IPS DF 6.9 (cell line): ENCODE measurements at regions not wholly inside any gene's neighbourhood (a gene's known extent, or its start where the extent isn't known, plus 50 kb on each side); places are given as distances from the start of the nearest gene placed in this dataset.

Experiments
- DNase-seq: peaks from one replicate; pipeline ENCODE4 v3.0.0-alpha.2; 2013; ENCODE audit warnings: low read depth, low spot score
- H3K27ac ChIP-seq: one replicate; pipeline ENCODE4 v1.5.1; 2013; ENCODE audit warnings: low read length, control low read depth
- H3K27me3 ChIP-seq: 2 replicates; pipeline ENCODE4 v1.6.1; 2013; ENCODE audit warnings: mild to moderate bottlenecking, low read length; ENCODE audit not compliant: control insufficient read depth, insufficient read depth
- H3K36me3 ChIP-seq: 2 replicates; pipeline ENCODE4 v1.6.1; 2013; ENCODE audit warnings: low read length; ENCODE audit not compliant: control insufficient read depth, insufficient read depth
- H3K4me1 ChIP-seq: 2 replicates; pipeline ENCODE4 v1.6.1; 2013; ENCODE audit warnings: low read length; ENCODE audit not compliant: control insufficient read depth, insufficient read depth
- H3K4me3 ChIP-seq: 2 replicates; pipeline ENCODE4 v1.5.1; 2013; ENCODE audit warnings: mild to moderate bottlenecking, low read length
- H3K9me3 ChIP-seq: 2 replicates; pipeline ENCODE4 v1.6.1; 2013; ENCODE audit warnings: low read length, inconsistent platforms; ENCODE audit not compliant: control insufficient read depth, insufficient read depth
- WGBS: extraction: QIAGEN DNeasy Blood & Tissue Kit; methylation state at CpG from one replicate; pipeline ENCODE4 v1.1.7; 2013; ENCODE audit warnings: mixed read lengths, missing lambda C conversion rate; ENCODE audit not compliant: insufficient read length, insufficient coverage; 5-methylcytosine and 5-hydroxymethylcytosine counted together

DNA sequence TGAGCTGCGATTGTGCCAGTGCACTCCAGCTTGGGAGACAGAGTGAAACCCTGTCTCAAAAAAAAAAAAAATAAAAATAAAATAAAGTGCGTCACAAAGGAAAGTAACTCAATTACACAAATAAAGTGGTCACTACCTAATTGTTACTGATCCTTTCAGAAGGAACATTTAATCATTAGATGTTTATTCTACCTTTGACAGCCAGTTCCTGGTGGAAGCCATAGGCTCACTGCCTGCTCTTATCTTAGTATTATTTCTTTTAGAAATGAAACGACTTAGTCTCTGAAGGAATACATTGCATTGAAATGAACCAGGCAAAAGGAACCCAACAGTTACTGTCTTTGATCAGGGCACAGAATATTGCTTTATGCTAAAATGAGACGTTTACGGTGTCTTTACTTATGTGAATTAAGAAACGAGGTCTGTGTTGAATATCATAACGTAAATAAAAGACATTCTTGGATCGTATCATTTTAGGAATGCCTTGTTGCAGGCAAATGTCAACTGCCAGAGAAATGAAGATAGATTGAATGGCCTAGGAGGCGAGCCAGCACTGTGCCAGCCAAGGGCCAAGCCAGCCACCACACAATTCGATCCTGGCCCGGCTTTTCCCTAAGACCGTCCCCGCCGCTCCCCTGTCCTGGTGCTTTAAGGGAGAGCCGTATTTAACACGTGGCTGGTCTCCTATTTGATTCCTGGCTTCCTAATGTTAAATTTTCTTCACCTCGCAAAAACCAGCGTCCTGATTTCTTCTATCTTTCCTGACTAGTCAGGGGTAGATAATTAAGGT is 136.7 kb upstream of the GMDS start:
- WGBS: no CpG with 5 or more reads among the region's 18 CpGs
- no peaks in the 10 kb centered on the region for H3K9me3 ChIP-seq
- no peaks in the 10 kb centered on the region for H3K36me3 ChIP-seq
- H3K27ac ChIP-seq: no peak overlapping the region
- no peak overlapping the region for H3K4me3 ChIP-seq
- DNase-seq: no peak
- H3K4me1 ChIP-seq: no peaks in the 10 kb centered on the region
- H3K27me3 ChIP-seq: no peaks in the 10 kb centered on the region

DNA sequence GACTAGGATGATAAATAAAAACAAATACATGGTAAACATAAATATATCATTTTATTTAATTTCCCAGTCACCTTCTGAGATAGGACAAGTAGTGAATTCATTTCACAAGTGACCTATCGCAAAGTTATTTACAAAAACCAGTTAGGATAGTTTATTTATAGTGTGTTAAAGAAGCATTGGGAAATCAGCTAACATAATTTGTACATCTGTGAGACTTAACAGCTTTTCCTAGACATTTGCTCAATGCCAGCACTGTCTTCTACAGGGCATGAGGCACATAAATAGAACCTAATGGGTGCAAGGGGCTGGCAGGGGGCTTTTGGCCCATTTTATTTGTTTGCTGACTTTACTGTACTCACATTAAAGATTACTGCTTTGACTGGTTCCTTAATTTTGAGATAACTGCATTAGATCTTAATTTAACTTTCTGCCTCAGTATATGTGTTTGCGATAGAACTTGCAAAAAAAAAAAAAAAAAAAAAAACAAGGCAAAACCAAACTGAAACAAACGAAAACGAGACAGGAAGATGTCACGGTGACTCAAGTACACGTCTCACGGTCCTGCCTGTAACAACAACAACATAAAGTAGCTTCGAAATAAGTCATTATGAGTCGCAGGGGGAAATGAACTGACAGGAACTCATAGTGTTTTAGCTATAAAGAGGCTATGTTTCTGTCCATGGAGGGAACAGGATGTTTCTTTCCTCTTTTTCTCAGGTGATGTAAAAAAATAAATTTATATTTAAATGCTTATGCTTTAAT is 133.7 kb upstream of the GMDS start:
- DNase-seq: no peak
- Histone ChIP-seq H3K4me3 (no peak overlapping the region), H3K4me1 (no peaks in the 10 kb centered on the region), H3K9me3 (no peaks in the 10 kb centered on the region), H3K27ac (no peak overlapping the region), H3K27me3 (no peaks in the 10 kb centered on the region), H3K36me3 (no peaks in the 10 kb centered on the region)
- WGBS: no CpG with 5 or more reads among the region's 9 CpGs

DNA sequence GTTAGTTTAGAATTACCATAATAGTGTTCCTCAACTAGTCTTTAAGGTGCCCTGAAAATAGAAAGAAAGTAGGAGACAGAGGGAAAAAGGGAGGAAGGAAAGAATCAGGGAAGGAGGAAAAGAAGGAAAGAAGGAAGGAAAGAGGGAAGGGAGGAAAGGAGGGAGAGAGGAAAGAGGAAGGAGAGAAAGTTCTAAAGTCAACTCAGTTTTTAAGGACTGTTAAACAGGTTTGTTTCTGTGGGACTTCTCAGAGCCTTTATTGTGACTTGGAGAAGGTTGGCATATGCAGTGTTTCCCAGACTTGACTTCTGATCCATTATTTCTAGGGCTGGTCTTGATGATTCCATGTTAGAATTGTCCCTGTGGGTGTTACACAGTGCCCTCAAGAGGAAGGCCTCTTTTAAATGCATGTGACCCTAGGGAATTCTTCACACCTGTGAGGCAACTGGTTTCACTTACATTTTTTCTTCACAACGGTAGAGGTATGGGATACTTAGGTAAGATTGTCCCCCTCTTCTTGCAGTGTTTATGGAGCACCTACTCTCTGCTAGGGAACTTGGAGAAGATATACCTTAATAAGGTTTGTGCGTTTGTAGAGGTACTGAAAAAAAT is 132.7 kb upstream of the GMDS start:
- no peak for DNase-seq
- no peak overlapping the region for H3K27ac ChIP-seq
- H3K4me3 ChIP-seq: no peak overlapping the region
- WGBS: no CpG with 5 or more reads among the region's 2 CpGs
- H3K36me3 ChIP-seq: no peaks in the 10 kb centered on the region
- no peaks in the 10 kb centered on the region for H3K4me1 ChIP-seq
- no peaks in the 10 kb centered on the region for H3K27me3 ChIP-seq
- H3K9me3 ChIP-seq: no peaks in the 10 kb centered on the region

DNA sequence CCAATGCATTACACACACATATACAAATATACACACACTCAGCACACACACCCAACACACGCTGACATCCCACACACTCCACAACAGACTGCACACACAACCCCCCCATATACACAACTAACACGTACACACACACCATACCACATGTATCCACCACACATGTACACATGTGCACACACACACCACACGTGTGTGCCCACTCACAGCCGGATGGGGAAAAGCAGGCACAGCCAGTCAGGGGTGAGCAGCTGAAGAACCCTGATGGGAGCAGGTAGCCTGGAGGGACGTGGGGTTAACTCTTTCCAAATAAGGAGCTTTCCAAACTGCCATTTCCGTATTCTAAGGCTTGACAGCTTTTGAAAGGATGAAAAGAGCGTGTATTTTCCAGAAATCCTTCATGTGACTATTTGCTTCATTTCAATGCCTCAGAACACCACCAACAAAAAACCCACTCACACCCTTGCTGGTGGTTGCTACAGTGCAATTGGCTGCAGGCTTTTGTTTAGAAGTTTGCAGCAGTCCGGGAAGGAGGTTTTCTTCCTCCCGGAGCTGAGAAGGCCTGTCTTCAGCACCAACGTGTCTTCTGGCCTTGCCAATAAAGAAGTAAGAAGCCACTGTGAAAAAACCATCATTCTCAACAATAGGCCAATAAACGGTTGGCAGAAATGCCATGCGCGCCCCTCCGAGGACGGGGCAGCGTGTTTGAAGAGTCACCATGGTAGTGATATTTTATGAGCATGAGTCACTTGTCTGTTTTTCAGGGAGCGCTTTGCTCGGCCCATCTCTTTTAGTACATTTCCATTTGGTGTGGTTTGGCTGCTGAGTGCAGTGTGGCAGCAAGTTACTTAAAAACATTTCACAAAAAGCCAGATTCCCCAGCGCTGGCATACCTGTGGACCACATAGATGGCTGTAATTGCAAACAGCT is 131.3 kb upstream of the GMDS start:
- H3K4me1 ChIP-seq: no peaks in the 10 kb centered on the region
- no peak overlapping the region for H3K27ac ChIP-seq
- no peaks in the 10 kb centered on the region for H3K9me3 ChIP-seq
- H3K36me3 ChIP-seq: no peaks in the 10 kb centered on the region
- no peaks in the 10 kb centered on the region for H3K27me3 ChIP-seq
- 100% methylated on average over 2 of the region's 19 CpGs for WGBS
- no peak overlapping the region for H3K4me3 ChIP-seq
- no peak for DNase-seq

DNA sequence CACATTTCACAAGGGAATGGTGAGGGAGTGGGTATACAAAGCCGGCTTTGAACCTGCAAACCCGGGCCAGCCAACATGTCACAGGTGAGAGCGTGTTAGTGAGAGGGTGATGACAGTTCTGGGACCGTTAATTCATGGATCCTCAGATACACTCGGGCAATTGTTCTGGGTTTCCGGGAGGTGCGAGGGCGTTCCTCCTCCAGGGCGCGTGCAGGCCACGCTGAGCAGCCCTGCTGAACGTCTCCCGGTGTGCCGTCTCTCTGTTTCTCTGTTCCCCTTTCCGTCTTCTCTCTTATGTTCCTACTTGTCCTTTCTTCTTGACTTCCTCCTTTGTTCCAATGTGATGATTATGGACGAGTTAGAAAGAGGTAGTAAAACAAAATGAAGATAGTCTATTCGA is 130.0 kb upstream of the GMDS start:
- Histone ChIP-seq H3K27me3 (no peaks in the 10 kb centered on the region), H3K4me1 (no peaks in the 10 kb centered on the region), H3K27ac (no peak overlapping the region), H3K36me3 (no peaks in the 10 kb centered on the region), H3K9me3 (no peaks in the 10 kb centered on the region), H3K4me3 (no peak overlapping the region)
- DNase-seq: no peak
- no CpG with 5 or more reads among the region's 17 CpGs for WGBS

DNA sequence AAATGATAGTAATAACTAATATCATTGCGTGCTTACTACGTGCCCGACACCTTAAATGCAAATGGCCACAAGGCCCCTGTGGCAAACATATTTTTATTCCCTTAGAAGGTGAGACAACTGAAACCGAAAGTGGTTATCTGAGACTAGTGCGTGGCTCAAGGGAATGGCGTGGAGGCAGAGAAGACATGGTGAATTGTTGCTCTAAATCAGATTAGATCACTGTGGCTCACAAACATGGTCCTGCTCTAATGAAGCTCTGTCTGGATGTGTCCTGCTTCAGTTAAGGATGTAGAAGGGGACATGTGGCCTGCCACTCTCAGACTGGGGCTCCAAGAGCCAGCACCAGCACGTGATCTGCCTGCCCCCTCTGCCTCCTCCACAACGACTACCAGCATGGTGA is 124.2 kb upstream of the GMDS start:
- H3K4me3 ChIP-seq: no peak overlapping the region
- no peaks in the 10 kb centered on the region for H3K27me3 ChIP-seq
- H3K4me1 ChIP-seq: no peaks in the 10 kb centered on the region
- H3K9me3 ChIP-seq: no peaks in the 10 kb centered on the region
- WGBS: no CpG with 5 or more reads among the region's 8 CpGs
- no peak for DNase-seq
- no peaks in the 10 kb centered on the region for H3K36me3 ChIP-seq
- H3K27ac ChIP-seq: no peak overlapping the region

DNA sequence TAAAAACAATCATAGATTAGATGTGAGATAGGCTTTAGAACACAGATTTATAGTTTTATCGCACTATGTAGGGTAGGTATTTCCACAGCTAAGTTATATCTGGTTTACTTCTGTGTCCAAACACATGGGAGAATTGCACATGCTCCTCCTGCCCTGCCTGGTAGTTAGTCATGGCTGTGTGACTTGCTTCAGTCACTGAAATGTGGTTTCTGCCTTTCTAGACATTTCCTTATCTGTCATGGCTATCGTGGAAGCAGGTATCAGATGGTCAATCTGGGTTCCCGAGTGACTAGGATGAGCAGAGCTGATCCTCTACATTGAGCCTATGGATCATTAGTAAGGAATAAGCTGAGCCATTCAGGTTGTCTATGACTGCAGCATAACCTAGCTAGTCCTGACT is 117.8 kb upstream of the GMDS start:
- Histone ChIP-seq H3K9me3 (no peaks in the 10 kb centered on the region), H3K4me3 (no peak overlapping the region), H3K27me3 (no peaks in the 10 kb centered on the region), H3K36me3 (no peaks in the 10 kb centered on the region), H3K4me1 (no peaks in the 10 kb centered on the region), H3K27ac (no peak overlapping the region)
- WGBS: no CpG with 5 or more reads among the region's 3 CpGs
- DNase-seq: no peak

DNA sequence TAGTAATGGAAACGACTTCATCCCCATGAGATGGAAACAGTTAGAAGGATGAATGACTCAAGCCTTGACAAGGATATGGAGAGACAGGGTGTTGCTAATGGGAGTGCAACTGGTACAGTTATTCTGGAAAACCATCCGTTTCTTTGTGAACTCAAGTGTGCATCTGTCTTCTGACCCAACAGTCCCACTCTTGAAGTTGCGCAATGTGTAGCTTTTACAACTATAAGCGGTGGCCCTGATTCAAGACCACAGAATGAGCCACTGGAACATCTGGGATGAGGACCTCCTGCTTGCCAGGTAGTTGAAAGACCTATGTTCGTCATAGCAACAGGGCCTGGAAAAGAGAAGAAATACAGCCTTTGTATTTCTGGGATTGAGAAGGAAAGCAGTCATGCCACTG is 115.8 kb upstream of the GMDS start:
- Histone ChIP-seq H3K4me1 (no peaks in the 10 kb centered on the region), H3K9me3 (no peaks in the 10 kb centered on the region), H3K4me3 (no peak overlapping the region), H3K27ac (no peak overlapping the region), H3K27me3 (no peaks in the 10 kb centered on the region), H3K36me3 (no peaks in the 10 kb centered on the region)
- no peak for DNase-seq
- no CpG with 5 or more reads among the region's 5 CpGs for WGBS

DNA sequence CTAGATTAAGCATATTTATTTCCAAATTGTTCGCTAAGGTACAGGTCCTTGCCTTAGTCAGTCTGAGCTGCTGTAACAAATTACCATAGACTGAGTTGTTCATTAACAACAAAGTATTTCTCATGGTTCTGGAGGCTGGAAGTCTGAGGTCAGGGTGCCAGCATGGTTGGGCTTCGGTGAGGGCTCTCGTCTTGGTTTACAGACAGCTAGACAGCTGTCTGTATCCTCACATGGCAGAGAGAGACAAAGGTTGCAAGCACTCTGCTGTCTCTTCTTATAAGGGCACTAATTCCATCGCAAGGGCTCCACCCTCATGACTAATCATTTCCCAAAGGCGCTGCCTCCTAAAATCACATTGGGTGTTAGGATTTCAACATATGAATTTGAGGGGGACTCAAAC is 115.3 kb upstream of the GMDS start:
- no peak overlapping the region for H3K4me3 ChIP-seq
- no peak overlapping the region for H3K27ac ChIP-seq
- no CpG with 5 or more reads among the region's 5 CpGs for WGBS
- H3K27me3 ChIP-seq: no peaks in the 10 kb centered on the region
- H3K4me1 ChIP-seq: no peaks in the 10 kb centered on the region
- no peaks in the 10 kb centered on the region for H3K9me3 ChIP-seq
- no peak for DNase-seq
- no peaks in the 10 kb centered on the region for H3K36me3 ChIP-seq

DNA sequence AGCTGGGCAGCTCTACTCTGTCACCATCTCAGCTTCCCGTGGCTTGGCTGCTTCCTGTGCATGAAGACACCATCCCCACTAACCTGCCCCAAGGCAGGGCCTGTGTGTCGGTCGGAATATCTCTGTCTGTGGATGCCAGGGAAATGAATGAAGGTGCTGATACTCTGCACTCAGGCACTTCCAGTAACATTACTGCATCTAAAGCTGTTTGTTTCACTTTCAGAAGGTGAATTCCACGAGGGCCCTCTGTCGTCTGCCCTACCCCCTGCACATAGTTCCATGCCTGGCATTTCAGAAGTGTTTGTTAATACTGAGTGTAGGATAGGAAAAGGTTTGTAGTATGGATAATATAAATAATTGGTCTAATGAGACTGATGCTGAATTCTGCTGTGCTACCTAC is 114.7 kb upstream of the GMDS start:
- no peaks in the 10 kb centered on the region for H3K27me3 ChIP-seq

More for the DNA sequence above, 114.7 kb upstream of the GMDS start:
- Histone ChIP-seq H3K4me1 (no peaks in the 10 kb centered on the region), H3K27ac (no peak overlapping the region), H3K36me3 (no peaks in the 10 kb centered on the region), H3K9me3 (no peaks in the 10 kb centered on the region), H3K4me3 (no peak overlapping the region)
- no peak for DNase-seq
- WGBS: no CpG with 5 or more reads among the region's 5 CpGs
